ENCODE measurements at regions not wholly inside any gene's neighbourhood (a gene's known extent, or its start where the extent isn't known, plus 50 kb on each side); places are given as distances from the start of the nearest gene placed in this dataset.
A peak's percentile ranks its signal among the peaks of the same experiment; 100 is the strongest.
"Not testable (repeated sequence)": the region's sequence is repeated elsewhere in the genome, so short reads cannot be mapped to it uniquely, and the experiment has no call there.

GRCh38 chr13:65461590-65461989, 1768.5 kb downstream of the PCDH9 start:
- no peak for DNase-seq

- DNase-seq: no peak
These were observed 1770.0 kb downstream of the PCDH9 start for GRCh38 chr13:65460136-65460535.

- peak in 1 of 2 experiments; percentile 12 for DNase-seq
These were observed 1773.8 kb downstream of the PCDH9 start for GRCh38 chr13:65456150-65456912.

- no peak for DNase-seq
These were observed 1775.7 kb downstream of the PCDH9 start for GRCh38 chr13:65454403-65454802.

GRCh38 chr13:65453982-65454381, 1776.2 kb downstream of the PCDH9 start:
- DNase-seq: no peak

- DNase-seq: no peak
These were observed 1784.8 kb downstream of the PCDH9 start for GRCh38 chr13:65445340-65445739.

GRCh38 chr13:65435590-65435989, 1794.5 kb downstream of the PCDH9 start:
- no peak for DNase-seq

- DNase-seq: no peak
These were observed 1812.2 kb downstream of the PCDH9 start for GRCh38 chr13:65417953-65418352.

- DNase-seq: no peak
These were observed 1813.4 kb downstream of the PCDH9 start for GRCh38 chr13:65416784-65417183.

GRCh38 chr13:65414187-65414586, 1815.9 kb downstream of the PCDH9 start:
- no peak for DNase-seq

GRCh38 chr13:65411521-65411920, 1818.6 kb downstream of the PCDH9 start:
- DNase-seq: no peak

GRCh38 chr13:65410791-65411190, 1819.3 kb downstream of the PCDH9 start:
- no peak for DNase-seq

GRCh38 chr13:65401315-65401714, 1828.8 kb downstream of the PCDH9 start:
- DNase-seq: no peak

- no peak for DNase-seq
These were observed 1829.4 kb downstream of the PCDH9 start for GRCh38 chr13:65400702-65401101.

- DNase-seq: no peak
These were observed 1842.3 kb downstream of the PCDH9 start for GRCh38 chr13:65387743-65388347.

GRCh38 chr13:65378943-65379519, 1851.1 kb downstream of the PCDH9 start:
- DNase-seq: peak in 1 of 2 experiments; percentile 25

GRCh38 chr13:65378484-65378883, 1851.7 kb downstream of the PCDH9 start:
- no peak for DNase-seq

- no peak for DNase-seq
These were observed 1861.3 kb downstream of the PCDH9 start for GRCh38 chr13:65368832-65369231.

GRCh38 chr13:65353951-65354350, 1876.2 kb downstream of the PCDH9 start:
- no peak for DNase-seq

- DNase-seq: not testable (repeated sequence)
These were observed 1877.0 kb downstream of the PCDH9 start for GRCh38 chr13:65353150-65353549.

GRCh38 chr13:65347420-65348030, 1882.6 kb downstream of the PCDH9 start:
- no peak for DNase-seq

- DNase-seq: no peak
These were observed 1886.1 kb downstream of the PCDH9 start for GRCh38 chr13:65343898-65344663.

All from NCI-H2081 (cell line).